ENCODE measurements at regions not wholly inside any gene's neighbourhood (a gene's known extent, or its start where the extent isn't known, plus 50 kb on each side); places are given as distances from the start of the nearest gene placed in this dataset.

- ChIA-PET CTCF (no interaction called here), POLR2A (no interaction called here)
- TF ChIP-seq, protein P1, sequence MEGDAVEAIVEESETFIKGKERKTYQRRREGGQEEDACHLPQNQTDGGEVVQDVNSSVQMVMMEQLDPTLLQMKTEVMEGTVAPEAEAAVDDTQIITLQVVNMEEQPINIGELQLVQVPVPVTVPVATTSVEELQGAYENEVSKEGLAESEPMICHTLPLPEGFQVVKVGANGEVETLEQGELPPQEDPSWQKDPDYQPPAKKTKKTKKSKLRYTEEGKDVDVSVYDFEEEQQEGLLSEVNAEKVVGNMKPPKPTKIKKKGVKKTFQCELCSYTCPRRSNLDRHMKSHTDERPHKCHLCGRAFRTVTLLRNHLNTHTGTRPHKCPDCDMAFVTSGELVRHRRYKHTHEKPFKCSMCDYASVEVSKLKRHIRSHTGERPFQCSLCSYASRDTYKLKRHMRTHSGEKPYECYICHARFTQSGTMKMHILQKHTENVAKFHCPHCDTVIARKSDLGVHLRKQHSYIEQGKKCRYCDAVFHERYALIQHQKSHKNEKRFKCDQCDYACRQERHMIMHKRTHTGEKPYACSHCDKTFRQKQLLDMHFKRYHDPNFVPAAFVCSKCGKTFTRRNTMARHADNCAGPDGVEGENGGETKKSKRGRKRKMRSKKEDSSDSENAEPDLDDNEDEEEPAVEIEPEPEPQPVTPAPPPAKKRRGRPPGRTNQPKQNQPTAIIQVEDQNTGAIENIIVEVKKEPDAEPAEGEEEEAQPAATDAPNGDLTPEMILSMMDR (IDR thresholded peaks at IDR 0.05): no peak
- H3K4me3 Mint-ChIP-seq: no peak overlapping the region
- H3K27me3 Mint-ChIP-seq: peaks cover 3% of the 10 kb centered on the region
- DNase-seq (no peak), ATAC-seq (ENCODE audit: low read depth) (no peak)
- no peaks in the 10 kb centered on the region for H3K36me3 Mint-ChIP-seq (ENCODE audit: low read depth)
- H3K4me1 Mint-ChIP-seq: no peaks in the 10 kb centered on the region
- intact Hi-C loops (cut with micrococcal nuclease): no loop called here
- H3K27ac Mint-ChIP-seq: no peak overlapping the region
- H3K9me3 Mint-ChIP-seq: no peaks in the 10 kb centered on the region
Measured at GRCh38 chr10:43699516-43699915, 50.8 kb upstream of the ZNF32 start.
